OCI-LY3 (cell line): ENCODE measurements at regions not wholly inside any gene's neighbourhood (a gene's known extent, or its start where the extent isn't known, plus 50 kb on each side); places are given as distances from the start of the nearest gene placed in this dataset.

Experiments
- H2AFZ ChIP-seq: fragments of 200-600, 300-600 bp; shearing (Covaris generic); 2 replicates; pipeline ENCODE4 v1.6.0; 2014; ENCODE audit warnings: antibody characterized with exemption, low read depth, low read length
- H3K27ac ChIP-seq: fragments of 200-600, 300-600 bp; sonication (generic); 2 replicates; pipeline ENCODE4 v1.5.1; 2014; ENCODE audit warnings: mild to moderate bottlenecking, low read length, moderate library complexity, mixed read lengths
- H3K27me3 ChIP-seq: fragments of 200-600, 300-600 bp; sonication (generic); 2 replicates; pipeline ENCODE4 v1.6.1; 2014; ENCODE audit warnings: low read depth, low read length, mixed read lengths
- H3K36me3 ChIP-seq: fragments of 200-600, 300-600 bp; sonication (generic); replicated peaks from 2 replicates; pipeline ENCODE3; 2014; ENCODE audit warnings: low read depth, low read length, mixed read lengths
- H3K4me1 ChIP-seq: fragments of 300-600, 200-600 bp; sonication (generic); 2 replicates; pipeline ENCODE4 v1.6.1; 2014; ENCODE audit warnings: low read length, mixed read lengths
- H3K4me2 ChIP-seq: fragments of 200-600, 300-600 bp; sonication (generic); 2 replicates; pipeline ENCODE4 v1.6.1; 2014; ENCODE audit warnings: low read length, mixed read lengths
- H3K4me3 ChIP-seq: fragments of 300-600, 200-600 bp; sonication (generic); 2 replicates; pipeline ENCODE4 v1.5.1; 2014; ENCODE audit warnings: antibody characterized with exemption, mild to moderate bottlenecking, low read length, moderate library complexity
- H3K79me2 ChIP-seq: fragments of 300-600, 200-600 bp; shearing (Covaris generic); 2 replicates; pipeline ENCODE4 v1.6.1; 2014; ENCODE audit warnings: mild to moderate bottlenecking, low read length, mixed read lengths
- H3K9ac ChIP-seq: fragments of 300-600, 200-600 bp; shearing (Covaris generic); 2 replicates; pipeline ENCODE4 v1.6.0; 2014; ENCODE audit warnings: mild to moderate bottlenecking, low read length, moderate library complexity
- H3K9me3 ChIP-seq: fragments of 200-600, 300-600 bp; shearing (Covaris generic); 2 replicates; pipeline ENCODE4 v1.6.1; 2014; ENCODE audit warnings: low read length, mixed read lengths; ENCODE audit not compliant: insufficient read depth
- H4K20me1 ChIP-seq: fragments of 200-600, 300-600 bp; sonication (generic); 2 replicates; pipeline ENCODE4 v1.6.1; 2016; ENCODE audit warnings: low read length, mixed read lengths; ENCODE audit not compliant: insufficient read depth
- EZH2phosphoT487 ChIP-seq: fragments of 200-600 bp; shearing (Covaris generic); IDR thresholded peaks from 2 replicates; pipeline ENCODE4 v1.6.1; 2018; ENCODE audit warnings: antibody characterized with exemption, mixed run types, low read depth
- TF ChIP-seq, protein P1 (sequence below): fragments of 200-600, 300-600 bp; sonication (generic); IDR thresholded peaks from 2 replicates; pipeline ENCODE4 v1.5.1; 2014; ENCODE audit warnings: antibody characterized with exemption, low read length, low read depth

DNA sequence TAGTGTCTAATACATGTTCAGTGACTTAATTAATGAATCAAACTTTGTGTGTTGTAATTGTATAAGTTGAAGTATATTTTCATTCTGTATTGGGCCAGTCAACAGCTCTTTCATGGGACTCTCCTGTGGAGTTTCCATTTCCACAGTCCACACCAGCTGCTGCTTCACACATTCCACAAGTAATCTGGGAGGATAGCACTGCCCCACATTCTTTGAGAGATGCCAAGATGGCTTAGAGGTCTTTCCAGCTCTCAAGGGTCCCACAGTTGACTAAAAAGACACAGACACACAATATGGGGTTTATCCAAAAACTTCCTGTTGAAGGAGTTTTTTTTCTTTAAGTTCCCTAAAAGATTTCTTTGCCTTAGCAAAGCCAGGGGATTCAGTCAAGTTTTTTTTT is 408.3 kb downstream of the AACS start:
- Histone ChIP-seq H2AFZ (no peak overlapping the region), H3K36me3 (no peaks in the 10 kb centered on the region), H4K20me1 (no peaks in the 10 kb centered on the region), H3K79me2 (no peaks in the 10 kb centered on the region), H3K9me3 (no peaks in the 10 kb centered on the region), H3K9ac (no peak overlapping the region), H3K27me3 (no peaks in the 10 kb centered on the region), H3K27ac (no peak overlapping the region), H3K4me2 (no peak overlapping the region), H3K4me3 (no peak overlapping the region), H3K4me1 (peaks cover 12% of the 10 kb centered on the region)
- TF ChIP-seq, protein P1, sequence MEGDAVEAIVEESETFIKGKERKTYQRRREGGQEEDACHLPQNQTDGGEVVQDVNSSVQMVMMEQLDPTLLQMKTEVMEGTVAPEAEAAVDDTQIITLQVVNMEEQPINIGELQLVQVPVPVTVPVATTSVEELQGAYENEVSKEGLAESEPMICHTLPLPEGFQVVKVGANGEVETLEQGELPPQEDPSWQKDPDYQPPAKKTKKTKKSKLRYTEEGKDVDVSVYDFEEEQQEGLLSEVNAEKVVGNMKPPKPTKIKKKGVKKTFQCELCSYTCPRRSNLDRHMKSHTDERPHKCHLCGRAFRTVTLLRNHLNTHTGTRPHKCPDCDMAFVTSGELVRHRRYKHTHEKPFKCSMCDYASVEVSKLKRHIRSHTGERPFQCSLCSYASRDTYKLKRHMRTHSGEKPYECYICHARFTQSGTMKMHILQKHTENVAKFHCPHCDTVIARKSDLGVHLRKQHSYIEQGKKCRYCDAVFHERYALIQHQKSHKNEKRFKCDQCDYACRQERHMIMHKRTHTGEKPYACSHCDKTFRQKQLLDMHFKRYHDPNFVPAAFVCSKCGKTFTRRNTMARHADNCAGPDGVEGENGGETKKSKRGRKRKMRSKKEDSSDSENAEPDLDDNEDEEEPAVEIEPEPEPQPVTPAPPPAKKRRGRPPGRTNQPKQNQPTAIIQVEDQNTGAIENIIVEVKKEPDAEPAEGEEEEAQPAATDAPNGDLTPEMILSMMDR = no peak
- no peak for TF ChIP-seq EZH2phosphoT487

DNA sequence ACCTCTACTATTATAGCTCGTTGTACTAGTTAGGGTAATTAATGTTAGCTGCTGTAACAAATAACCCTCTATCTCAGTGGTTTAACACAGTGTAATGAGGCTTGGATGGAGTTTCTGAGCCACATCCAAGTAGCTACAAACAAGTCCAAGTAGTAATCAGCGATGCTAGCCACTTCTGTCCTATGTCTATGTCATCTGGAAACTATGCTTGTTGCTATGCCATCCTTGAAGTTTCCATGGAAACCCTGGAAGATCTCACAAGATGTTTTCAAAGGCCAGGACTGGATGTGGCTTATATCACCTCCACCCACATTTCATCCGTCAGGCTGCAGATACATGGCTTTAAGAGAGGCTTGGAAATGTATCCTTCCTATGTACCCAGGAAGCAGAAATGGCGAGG is 422.1 kb downstream of the AACS start:
- Histone ChIP-seq H3K4me2 (no peak overlapping the region), H3K36me3 (no peaks in the 10 kb centered on the region)

DNA sequence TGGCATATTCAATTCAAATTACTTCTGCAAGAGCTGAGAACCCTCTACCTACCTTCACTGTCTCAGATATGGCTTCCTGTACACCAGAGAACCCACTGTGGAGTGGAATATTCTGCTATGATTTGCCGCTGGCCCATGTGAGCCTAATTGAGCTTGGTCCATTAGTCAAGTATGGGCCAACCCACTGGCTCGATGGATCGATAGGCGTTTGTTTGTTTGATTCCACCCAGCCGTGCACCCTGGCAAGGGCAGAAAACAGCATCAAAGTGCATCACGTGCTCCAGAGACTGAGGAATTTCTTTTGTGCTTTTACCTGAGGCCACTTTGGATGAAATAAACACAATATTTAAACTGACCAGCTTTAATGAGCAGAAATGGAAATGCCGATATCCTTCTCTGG is 426.3 kb downstream of the AACS start:
- H3K9ac ChIP-seq = no peak overlapping the region
- H2AFZ ChIP-seq = no peak overlapping the region
- H3K4me1 ChIP-seq = no peaks in the 10 kb centered on the region
- no peaks in the 10 kb centered on the region for H3K79me2 ChIP-seq
- no peak overlapping the region for H3K4me3 ChIP-seq
- no peaks in the 10 kb centered on the region for H3K9me3 ChIP-seq
- no peaks in the 10 kb centered on the region for H3K36me3 ChIP-seq
- H3K27ac ChIP-seq = no peak overlapping the region
- no peak overlapping the region for H3K4me2 ChIP-seq
- H4K20me1 ChIP-seq = no peaks in the 10 kb centered on the region
- TF ChIP-seq, protein P1 = no peak
- no peak for TF ChIP-seq EZH2phosphoT487
- H3K27me3 ChIP-seq = no peaks in the 10 kb centered on the region

More for the DNA sequence above, 422.1 kb downstream of the AACS start:
- Histone ChIP-seq H3K4me1 (no peaks in the 10 kb centered on the region), H3K27me3 (no peaks in the 10 kb centered on the region), H3K9me3 (no peaks in the 10 kb centered on the region), H3K9ac (no peak overlapping the region), H3K4me3 (no peak overlapping the region), H4K20me1 (no peaks in the 10 kb centered on the region), H2AFZ (no peak overlapping the region), H3K79me2 (no peaks in the 10 kb centered on the region), H3K27ac (no peak overlapping the region)
- no peak for TF ChIP-seq EZH2phosphoT487
- TF ChIP-seq, protein P1 = no peak

DNA sequence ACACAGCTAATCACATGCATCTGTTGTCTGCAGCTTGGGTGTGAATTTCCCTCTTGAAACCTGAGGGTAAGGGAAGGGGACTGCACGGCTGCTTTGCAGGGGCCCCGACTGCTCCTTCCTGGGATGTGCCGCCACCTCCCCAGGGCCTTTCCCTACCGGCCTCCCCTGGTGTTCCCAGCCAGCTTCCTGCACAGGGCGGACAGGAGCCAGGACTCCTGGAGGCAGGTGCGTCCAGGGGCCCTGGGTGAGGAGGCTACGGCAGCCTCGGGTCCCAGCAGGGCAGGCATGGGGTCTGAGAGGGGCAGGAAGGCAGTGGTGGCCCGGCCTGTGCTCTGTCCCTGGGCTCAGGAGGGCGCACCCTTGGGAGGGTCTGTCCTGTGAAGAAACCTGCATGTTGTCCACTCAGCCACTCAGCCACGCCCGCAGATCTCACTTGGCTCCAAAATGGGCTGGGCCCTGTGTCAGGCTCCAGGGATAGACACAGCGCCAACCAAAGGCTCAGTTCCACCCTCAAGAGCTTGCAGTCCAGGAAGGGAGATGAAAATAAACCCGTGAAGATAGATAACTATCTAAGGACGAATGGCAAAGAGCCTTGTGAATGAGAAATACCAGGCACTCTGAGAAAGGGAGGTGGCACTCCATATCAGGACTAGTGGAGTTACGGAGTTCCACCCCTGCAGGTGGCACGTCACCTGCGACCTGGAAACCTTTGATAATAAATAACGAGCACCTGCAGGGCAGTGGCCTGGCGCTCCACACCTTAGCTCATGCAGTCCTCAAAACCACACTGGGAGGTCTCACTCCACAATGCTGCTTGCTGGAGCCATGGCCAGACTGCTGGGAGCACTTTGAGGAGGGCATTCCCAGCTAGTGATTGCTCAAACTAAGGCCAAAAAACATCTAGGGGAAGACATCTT is 427.4 kb downstream of the AACS start:
- Histone ChIP-seq H2AFZ (no peak overlapping the region), H3K27ac (no peak overlapping the region), H3K27me3 (no peaks in the 10 kb centered on the region), H3K9me3 (no peaks in the 10 kb centered on the region), H3K4me1 (no peaks in the 10 kb centered on the region), H3K4me2 (no peak overlapping the region), H3K36me3 (no peaks in the 10 kb centered on the region), H4K20me1 (no peaks in the 10 kb centered on the region), H3K4me3 (no peak overlapping the region), H3K79me2 (no peaks in the 10 kb centered on the region), H3K9ac (no peak overlapping the region)
- no peak for TF ChIP-seq EZH2phosphoT487
- TF ChIP-seq, protein P1 = no peak
